ENCODE measurements at regions not wholly inside any gene's neighbourhood (a gene's known extent, or its start where the extent isn't known, plus 50 kb on each side); places are given as distances from the start of the nearest gene placed in this dataset.
A peak's percentile ranks its signal among the peaks of the same experiment; 100 is the strongest.
"Not testable (repeated sequence)": the region's sequence is repeated elsewhere in the genome, so short reads cannot be mapped to it uniquely, and the experiment has no call there.

DNA sequence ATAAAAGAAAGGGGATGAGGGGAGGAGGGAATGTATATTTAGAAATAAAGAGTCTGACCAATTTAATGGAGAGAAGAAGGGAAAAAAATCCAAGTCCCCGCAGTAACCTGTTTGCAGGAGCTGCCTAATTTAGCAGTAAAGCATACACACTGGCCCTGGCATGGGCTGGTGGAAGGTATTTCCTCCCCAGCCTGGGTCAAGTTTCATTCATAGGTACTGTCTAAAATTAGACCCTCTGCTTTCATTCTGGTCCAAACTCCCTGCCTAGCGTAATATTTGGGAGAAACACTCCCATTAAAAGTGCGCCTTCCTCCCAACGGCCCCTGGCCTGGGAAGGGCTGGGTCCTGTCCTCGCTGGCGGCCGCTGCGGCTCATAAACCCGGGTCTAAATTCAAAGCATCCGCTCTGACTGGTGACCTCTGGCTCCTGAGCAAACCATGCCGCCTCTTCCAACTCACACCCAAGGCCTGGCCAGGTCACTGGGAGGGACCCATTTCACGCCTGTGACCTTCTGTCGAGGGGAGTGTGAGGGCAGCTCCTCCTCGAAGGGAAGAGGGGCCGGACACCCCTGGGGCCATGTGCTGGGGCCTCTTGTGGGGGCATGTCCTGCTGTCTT lies 123.2 kb downstream of the FGF18 start:
- DNase-seq: no peak

DNA sequence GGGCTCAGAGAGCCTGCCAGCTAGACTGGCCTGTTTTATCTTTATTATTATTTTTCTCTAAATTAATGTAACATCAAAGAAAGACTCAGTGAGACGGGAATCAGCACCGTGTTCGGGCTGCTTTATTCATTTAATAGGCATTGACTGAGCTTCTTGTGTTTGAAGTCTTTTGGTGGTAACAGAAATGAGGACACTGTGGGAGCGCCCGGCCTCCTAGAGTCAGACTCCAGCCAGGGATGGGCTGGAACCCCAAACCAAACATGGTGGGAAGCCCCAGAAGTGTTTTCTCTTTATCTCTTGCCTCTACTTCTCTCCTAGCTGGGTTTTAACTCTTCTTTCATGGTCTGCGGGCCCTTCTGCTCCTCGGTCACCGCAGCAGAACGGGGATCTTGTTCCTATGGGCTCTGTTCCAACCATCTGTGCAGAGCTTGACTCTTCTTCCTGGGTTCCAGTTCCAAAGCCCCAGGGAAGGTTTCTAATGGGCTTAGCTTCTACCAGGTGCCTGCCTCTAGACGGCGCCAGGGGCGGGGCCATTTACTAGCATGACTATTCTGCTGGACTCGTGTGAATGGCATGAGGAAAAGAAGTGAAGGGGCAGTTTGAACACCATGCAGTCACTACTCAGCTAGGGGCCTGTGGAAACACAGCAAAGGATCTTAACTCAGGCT lies 123.8 kb downstream of the FGF18 start:
- peak in 1 of 3 donors; percentile 66 for DNase-seq

DNA sequence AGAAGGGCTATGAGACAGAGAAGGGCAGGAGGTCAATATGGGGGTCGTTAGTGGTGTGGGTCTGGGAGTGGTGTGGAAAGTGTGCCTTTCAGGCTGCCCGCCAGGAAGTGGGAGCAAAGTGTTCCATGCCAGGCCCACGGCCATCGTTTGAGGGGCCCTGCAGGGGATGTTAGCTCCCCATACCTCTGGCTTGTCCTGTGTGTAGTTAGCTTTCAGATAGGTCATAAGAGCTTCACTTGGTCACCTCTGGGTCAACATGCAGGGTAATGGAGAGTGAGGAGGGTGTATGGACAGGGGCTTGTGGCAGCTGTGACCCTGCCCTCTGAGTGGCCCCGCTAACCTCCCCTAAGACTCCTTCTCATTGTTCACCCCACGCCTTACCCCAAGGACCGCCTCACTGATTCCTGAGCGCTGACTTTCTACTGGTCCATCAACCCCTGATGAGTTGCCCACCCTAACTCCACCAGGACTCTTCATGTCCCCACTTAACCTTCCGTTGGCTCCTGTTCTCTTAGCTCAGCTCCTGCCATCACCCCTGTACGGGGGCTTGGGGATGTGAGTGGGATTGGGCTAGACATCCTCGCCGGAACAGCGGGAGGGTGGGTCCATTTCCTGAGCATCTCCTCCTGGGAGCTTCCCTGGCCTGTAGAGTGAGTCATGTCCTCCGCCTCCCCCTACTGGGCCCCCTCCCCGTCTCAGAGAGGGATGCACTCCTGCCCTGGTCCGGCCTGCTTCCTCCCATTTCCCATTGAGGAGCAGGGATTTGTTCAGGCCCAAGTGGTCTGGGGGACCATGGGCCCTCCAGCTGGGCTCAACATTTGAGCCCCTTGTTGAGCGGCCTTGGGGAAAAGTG lies 125.7 kb downstream of the FGF18 start:
- peak in 1 of 3 donors; percentile 76 for DNase-seq

DNA sequence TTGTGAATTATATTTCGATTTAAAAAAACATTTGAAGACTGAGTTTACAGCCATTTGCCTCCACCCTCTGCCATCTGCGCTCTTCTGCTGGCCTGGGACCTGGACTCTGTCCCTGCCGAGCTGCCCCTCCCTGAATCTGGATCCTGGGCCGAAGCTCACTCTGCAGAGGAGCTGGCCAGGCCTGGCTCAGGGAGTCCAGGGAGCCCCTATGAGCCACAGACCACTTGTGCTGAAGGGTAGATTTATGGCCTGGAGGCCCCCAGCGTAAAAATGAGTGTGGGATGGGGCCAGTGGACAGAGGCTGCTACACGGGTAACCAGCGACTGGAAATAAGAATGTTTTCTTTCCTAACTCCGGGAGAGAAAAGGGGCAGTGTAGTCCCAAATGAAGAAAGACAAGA lies 129.8 kb downstream of the FGF18 start:
- DNase-seq: peak in 2 of 3 donors; percentile 55 to 90

DNA sequence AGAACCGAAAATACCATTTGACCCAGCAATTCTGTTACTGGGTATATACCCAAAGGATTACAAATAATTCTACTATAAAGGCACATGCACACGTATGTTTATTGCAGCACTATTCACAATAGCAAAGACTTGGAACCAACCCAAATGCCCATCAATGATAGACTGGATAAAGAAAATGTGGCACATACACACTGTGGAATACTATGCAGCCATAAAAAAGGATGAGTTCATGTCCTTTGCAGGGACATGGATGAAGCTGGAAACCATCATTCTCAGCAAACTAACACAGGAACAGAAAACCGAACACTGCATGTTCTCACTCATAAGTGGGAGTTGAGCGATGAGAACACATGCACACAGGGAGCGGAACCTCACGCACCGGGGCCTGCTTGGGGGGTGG lies 134.4 kb downstream of the FGF18 start:
- not testable (repeated sequence) for DNase-seq

DNA sequence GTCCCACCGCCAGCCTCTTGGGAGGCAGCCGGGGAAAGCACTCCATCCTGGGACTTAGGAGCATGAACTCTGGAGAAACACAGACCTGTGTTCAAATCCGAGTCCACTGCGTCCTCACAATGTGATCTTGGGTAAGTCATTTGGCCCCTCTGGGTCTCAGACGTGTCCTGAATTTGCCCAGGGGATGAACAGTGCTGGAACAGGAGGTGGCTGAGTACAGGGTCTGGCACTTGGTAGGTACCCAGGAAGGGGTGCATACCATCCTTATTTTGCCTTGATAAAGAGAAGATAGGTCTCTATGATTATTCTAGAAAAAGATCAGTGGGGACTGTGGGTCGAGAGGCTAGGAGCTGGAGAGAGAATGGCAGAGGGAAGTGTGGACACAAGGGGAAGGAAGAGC lies 135.7 kb downstream of the FGF18 start:
- no peak for DNase-seq

DNA sequence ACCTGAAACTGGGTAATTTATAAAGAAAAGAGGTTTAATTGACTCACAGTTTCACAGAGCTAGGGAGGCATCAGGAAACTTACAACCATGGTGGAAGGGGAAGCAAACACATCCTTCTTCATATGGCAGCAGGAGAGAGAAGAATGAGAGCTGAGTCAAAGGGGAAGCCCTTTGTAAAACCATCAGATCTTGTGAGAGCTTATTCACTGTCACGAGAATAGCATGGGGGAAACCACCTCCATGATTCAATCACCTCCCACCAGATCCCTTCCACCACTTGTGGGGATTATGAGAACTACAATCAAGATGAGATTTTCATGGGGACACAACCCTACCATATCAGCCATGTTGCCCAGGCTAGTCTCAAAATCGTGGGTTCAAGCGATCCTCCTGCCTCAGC lies 143.4 kb downstream of the FGF18 start:
- no peak for DNase-seq

DNA sequence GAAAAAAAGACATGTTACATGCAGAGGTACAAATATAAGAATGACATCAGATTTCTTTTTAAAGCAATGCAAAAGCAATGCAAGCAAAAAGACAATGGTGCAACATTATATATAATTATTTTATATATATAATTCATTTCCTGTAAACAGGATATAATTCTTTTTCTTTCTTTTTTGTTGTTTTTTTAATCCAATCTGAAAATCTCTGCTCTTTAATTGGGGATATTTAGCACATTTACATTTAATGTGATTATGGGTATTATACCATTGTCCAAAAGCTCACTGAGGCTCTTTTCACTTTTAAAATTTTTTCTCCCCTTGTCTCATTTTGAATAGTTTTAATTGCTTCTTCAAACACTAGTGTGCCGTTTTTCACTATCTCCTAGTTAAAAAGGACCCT lies 148.9 kb downstream of the FGF18 start:
- DNase-seq: no peak

DNA sequence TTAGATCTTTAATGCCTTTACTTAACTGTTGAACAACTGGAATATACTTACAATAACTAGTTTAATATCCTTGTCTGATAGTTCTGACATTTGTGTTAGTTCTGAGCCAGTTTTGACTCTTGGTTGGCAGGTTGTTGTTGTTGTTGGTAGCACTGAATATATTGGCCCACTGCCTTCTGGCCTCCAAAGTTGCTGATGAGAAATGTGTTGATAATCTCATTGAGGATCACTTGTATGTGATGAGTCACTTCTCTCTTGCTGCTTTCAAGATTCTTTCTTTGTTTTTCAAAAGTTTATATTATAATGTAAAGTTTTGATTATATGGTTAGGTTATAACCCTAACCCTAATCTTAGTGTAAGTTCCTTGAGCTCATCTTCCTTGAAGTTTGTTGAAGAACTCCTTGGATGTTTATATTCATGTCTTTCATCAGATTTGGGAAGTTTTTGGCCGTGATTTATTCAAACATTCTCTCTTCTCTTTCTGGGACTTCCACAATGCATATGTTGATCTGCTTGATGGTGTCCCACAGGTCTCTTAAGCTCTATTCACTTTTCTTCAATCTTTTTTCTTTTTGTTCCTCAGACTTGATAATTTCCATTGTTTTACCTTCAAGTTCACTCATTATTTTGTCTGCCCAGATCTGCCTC lies 149.7 kb downstream of the FGF18 start:
- no peak for DNase-seq

DNA sequence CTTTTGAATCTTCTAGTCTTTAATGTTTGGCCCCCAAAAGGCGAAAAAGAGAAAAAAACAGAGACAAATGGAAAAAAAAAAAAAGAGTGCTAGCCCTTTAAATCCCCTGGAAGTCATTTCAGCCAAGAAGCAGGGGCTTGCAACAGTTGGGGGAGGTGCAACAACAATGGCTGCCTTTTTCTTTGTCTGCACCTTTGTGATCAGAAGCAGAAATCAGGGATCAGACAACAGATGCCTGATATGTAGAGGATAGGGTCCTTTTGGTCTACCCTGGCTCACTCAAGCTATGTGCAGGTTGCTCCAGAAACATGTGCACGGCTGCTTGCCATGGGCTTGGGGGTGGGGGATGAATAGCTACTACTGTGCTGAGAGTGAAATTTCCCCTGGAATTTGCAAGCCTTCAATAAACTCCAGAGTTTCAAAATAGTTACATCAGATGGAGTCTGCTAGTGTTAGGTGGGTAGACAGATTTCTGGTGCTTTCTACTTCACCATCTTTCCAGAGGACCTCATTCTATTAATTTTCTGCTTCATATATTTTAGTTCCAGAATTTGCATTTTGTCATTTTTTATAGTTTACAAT lies 150.9 kb downstream of the FGF18 start:
- no peak for DNase-seq

DNA sequence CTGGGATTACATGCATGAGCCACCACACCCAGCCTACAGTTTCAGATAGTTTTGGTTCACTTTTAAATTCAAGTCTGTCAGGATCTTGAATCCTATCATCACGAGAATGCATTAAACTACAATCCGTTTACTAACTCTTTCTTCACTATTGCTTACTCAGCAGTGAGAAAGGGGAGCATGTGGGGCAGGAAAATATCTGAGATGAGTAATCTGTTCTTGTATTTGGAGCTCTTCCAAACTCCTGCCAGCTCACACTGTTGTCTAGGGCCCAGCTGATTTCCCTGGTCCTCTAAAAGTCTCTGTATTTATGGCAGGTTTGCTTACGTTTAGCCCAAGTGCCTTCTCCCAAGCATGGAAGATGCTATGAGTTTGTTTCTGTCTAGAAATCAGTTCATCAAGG lies 152.2 kb downstream of the FGF18 start:
- no peak for DNase-seq

DNA sequence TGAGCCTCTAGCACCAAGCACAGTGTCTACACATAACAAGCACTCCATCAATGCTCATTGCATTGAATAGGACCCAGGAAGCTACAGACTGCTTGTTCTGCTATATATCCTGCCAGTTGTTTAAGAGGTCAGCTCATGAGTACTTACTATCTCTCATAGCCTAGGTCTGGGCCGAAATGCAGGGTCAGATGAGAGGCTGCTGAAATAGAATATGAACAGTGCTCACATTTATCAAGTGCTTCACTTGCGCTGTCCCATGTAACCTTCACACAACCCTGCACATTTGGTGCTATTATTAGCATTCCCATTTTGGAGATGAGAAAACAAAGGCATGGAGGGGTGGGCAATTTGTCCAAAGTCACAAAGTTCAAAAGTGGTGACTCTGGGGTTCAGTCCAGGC lies 153.6 kb downstream of the FGF18 start:
- DNase-seq: peak in 1 of 3 donors; percentile 23

DNA sequence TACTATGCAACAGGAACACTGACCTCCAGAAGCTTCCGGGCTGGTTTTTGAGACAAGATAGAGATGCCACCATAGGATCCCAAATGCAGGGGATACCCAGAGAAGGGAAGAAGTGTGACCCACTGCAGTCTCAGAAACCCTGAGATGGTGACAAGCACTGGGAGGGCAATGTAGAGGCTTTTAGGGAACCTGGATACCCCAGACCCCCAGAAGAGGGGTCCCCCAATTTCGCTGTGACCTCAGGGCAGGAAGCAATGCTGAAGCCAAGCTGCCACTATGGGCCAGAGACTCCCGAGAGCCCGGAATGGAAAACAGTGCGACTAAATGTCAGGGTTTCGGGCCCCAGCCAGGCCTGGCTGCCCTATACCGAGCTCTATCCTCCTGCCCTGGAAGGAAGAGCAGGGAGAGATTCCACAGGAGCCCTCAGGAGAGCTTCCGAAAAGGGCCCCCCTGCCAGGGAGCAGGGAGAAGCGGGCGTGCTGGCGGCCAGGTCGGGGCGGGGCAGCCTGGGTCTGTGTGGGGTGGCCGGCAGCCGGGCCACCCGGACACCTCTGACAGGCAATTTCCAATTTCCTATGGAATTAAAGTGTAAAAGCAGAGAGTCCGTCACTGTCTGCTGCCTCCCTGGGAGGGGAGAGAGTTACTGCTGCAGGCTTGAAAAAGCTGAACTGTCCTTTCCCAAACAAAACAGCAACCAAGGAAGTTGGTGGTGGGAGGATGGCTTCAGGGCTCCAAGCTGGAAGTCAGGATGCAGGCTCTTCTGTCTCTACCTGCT lies 154.2 kb downstream of the FGF18 start:
- DNase-seq: peak in 2 of 3 donors; percentile 11 to 64

DNA sequence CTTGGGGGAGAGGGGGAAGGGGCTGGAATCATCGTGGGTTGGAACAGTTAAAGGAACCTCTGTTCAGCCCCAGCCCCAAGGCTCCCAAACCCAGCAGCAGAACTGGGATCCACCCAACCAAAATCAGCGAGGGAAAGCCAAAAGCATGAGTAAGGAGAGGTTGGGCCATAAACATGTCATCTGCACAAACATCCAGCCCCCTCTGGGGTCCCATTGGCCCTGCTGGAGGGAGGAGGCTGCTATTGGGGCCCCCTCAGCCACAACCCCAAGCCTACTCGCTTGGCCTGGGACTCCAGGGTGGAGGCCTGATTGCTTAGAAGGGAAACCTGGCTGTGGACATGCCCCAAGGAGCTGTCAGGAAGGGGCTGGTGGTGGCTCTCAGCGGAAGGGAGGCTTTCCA lies 154.9 kb downstream of the FGF18 start:
- DNase-seq: peak; percentile 60 to 96 (median 89)

DNA sequence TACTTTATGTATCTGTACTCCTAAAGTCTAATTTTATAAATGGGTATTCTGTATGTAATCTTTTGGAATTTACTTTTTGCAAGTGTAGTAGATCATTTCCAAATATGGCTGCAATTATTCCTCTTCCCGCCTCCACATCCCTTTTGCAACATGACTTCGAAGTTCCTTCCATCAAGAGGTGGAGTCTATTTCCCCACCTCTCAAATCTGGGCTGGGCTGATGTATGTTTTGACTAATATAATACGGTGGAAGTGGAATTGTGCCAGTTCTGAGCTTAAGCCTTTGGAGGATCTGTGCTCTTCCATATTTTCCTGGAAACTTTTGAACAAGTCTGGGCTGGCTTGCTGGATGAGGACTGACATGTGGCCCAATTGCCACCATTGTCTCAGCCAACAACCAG lies 155.9 kb downstream of the FGF18 start:
- DNase-seq: peak in 2 of 3 donors; percentile 54 to 72

DNA sequence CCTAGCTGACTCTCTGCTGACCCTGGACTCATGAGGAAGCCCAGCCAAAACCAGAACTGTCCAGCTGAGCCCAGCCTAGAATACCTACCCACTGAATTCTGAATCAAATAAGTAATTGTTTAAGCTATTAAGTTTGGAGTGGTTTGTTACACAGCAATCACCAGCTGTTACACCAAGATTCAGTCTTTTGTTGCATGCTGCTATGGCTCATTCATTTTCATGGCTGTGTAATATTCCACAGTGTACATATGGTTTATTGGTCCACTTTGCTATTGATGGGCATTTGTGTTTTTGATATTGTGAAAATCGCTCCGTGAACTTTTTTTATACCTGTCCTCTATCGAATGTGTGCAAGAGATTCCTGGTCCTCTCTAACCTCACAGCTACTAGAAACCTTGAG lies 156.4 kb downstream of the FGF18 start:
- DNase-seq: no peak

DNA sequence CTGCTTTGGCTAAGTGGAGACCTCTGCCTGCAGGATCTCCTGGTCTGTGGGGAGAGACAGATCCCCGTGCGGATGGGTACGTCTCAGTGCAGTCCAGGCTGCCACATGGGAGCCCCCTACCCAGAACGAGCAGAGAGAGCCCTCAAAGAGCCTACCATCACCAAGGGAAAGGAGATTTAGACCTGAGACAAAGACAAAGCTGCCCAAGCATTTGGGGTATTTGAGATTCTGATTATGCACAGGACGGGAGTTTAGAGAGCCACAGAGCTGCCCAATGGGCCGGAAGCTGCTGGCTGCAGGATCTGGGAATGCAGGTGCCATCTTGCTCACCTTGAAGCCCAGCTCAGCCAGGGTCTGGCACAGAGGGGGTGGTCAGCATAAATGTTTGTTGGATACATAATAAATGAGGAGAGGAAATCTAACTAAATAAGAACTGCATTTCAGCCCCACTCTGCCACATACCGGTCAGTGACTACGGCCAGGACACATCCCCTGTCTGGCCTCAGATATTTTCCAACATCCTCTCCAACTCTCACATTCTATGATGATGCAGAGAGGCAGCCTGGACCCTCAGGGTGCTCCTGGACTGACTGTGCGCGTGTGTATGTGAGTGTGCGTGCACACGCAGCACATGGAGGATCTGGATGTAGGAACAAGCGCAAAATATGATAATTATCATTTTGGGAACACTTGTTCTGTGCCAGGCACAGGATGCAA lies 157.8 kb downstream of the FGF18 start:
- DNase-seq: peak; percentile 64 to 96 (median 89)

DNA sequence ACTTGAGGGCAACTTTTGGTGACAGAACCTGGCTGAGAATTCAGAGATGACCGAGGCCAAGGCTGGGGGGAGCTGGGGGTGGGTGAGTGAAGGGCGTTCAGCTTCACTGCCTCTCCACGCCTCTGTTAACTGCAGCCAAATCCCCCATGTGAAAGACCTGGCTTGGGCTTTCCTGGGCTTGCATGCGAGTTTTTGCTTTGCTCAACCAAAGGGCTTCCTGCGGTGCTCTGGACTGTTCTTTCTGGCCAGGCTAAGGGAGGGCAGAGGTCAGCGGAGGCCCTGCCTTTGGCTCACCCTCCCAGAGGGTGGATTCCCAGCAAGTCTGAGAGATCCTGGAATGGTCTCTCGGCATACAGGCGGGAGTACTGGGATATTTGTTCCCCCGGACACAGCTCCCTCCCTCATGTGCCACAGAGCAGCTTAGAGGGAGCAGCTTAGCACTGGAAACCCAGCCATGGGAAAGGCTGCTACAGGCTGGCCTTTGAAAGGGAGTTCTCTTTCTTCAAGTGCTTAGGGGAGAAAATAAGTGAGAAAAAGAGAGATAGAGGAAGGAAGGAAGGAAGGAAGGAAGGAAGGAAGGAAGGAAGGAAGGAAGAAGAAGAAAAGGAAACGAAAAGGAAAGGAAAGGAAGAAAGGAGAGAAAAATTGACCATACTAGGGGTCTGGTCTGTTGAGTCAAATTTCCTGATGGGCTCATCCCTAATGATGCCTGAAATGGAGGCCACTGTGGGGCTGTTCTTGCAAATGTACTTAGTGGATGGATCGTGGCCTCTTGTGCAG lies 158.8 kb downstream of the FGF18 start:
- DNase-seq: peak in 2 of 3 donors; percentile 81 to 92

DNA sequence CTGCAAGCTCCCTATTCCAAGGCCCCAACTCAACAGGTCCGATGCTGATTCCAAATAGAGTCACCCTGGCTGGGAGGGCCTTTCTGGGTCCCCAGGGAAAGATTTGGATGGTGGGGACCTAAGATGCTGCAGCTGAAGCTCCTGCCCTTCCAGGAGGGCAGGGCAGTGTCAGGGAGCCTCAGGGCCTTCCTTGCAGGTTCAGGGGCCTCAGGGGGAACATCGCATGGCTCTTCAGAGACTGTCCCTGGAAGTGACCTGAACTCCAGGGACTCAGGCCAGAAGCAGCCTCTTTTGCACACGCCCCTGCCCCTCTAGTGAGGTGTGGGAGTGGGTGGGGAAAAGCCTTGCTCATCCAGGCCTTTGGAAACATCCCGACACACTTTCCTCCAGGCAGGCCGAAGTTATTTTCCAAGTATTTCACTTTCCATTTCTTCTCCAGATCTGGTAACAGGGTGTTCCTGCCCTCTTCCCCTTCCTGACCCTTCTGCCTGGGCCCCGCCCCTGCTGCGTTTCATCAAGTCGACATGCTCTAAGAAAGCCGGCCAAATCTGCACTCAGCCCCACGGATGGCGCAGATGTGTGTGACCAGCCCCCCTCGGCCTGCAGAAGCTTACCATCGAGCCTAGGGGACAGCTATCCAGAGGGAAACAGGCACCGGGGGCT lies 159.5 kb downstream of the FGF18 start:
- peak; percentile 55 to 93 (median 77) for DNase-seq
